DND-41 (cell line): ENCODE measurements at regions not wholly inside any gene's neighbourhood (a gene's known extent, or its start where the extent isn't known, plus 50 kb on each side); places are given as distances from the start of the nearest gene placed in this dataset.

ENCODE experiments used
- ATAC-seq: fragments of 200-7000 bp; cut with Tn5 transposase; 3 replicates; pipeline ENCODE4 v1.9.1; 2021; ENCODE audit warnings: low read depth; ENCODE audit not compliant: insufficient read depth
- DNase-seq: peaks from one replicate; pipeline ENCODE4 v3.0.0-alpha.2; 2020
- H2AFZ ChIP-seq: 2 replicates; pipeline ENCODE4 v1.6.0; 2012; ENCODE audit warnings: low read depth, low read length
- H3K27ac ChIP-seq: 2 replicates; pipeline ENCODE4 v1.5.1; 2012; ENCODE audit warnings: low read length, inconsistent platforms
- H3K27me3 ChIP-seq: fragments of 200-600 bp; sonication (generic); 2 replicates; pipeline ENCODE4 v1.6.0; 2012; ENCODE audit warnings: low read length, mild to moderate bottlenecking, inconsistent platforms; ENCODE audit not compliant: insufficient read depth, poor library complexity
- H3K36me3 ChIP-seq: 2 replicates; pipeline ENCODE4 v1.5.1; 2012; ENCODE audit warnings: low read length, inconsistent platforms; ENCODE audit not compliant: insufficient read depth
- H3K4me1 ChIP-seq: 2 replicates; pipeline ENCODE4 v1.5.1; 2012; ENCODE audit warnings: mild to moderate bottlenecking, low read length; ENCODE audit not compliant: insufficient read depth
- H3K4me2 ChIP-seq: 2 replicates; pipeline ENCODE4 v1.6.0; 2012; ENCODE audit warnings: mild to moderate bottlenecking, moderate library complexity, low read length, inconsistent platforms; ENCODE audit not compliant: insufficient read depth
- H3K4me3 ChIP-seq, 2 experiments: fragments of 200-600 bp in 1 of 2; shearing (Covaris generic) in 1 of 2; 2 replicates each; pipeline ENCODE4 v1.5.1; 2012 to 2016; ENCODE audit warnings: inconsistent platforms in 2 of 2, low read length in 2 of 2, mild to moderate bottlenecking in 2 of 2, low read depth in 1 of 2, moderate library complexity in 1 of 2
- H3K79me2 ChIP-seq: 2 replicates; pipeline ENCODE4 v1.6.0; 2012; ENCODE audit warnings: low read length, inconsistent platforms; ENCODE audit not compliant: insufficient read depth
- H3K9ac ChIP-seq: 2 replicates; pipeline ENCODE4 v1.6.0; 2012; ENCODE audit warnings: low read depth, mild to moderate bottlenecking, inconsistent platforms, low read length, moderate library complexity
- H3K9me3 ChIP-seq: 2 replicates; pipeline ENCODE4 v1.5.1; 2012; ENCODE audit warnings: low read length, moderate library complexity, mild to moderate bottlenecking, inconsistent platforms; ENCODE audit not compliant: insufficient read depth, severe bottlenecking
- H4K20me1 ChIP-seq: 2 replicates; pipeline ENCODE4 v1.6.0; 2012; ENCODE audit warnings: low read length; ENCODE audit not compliant: insufficient read depth
- CTCF ChIP-seq: IDR thresholded peaks from 2 replicates; pipeline ENCODE4 v1.5.1; 2012; ENCODE audit warnings: borderline replicate concordance, low read length, moderate library complexity, mild to moderate bottlenecking; ENCODE audit not compliant: poor library complexity, severe bottlenecking; ENCODE audit errors: extremely low read depth
- EZH2 ChIP-seq: IDR thresholded peaks from 3 replicates; pipeline ENCODE4 v1.6.1; 2012; ENCODE audit warnings: borderline replicate concordance, low read depth, mild to moderate bottlenecking, moderate library complexity, low read length, inconsistent platforms; ENCODE audit not compliant: severe bottlenecking

GRCh38 chr12:131379738-131380137, 331.2 kb upstream of the SFSWAP start:
- Histone ChIP-seq H2AFZ (no peak overlapping the region), H3K4me2 (no peak overlapping the region), H3K9ac (no peak overlapping the region), H3K27ac (no peak overlapping the region), H3K36me3 (no peaks in the 10 kb centered on the region), H3K79me2 (no peaks in the 10 kb centered on the region), H3K9me3 (no peaks in the 10 kb centered on the region), H3K4me3 (no peak overlapping the region), H3K4me1 (no peaks in the 10 kb centered on the region), H3K27me3 (no peaks in the 10 kb centered on the region), H4K20me1 (peaks cover 3% of the 10 kb centered on the region; the same call in 1 of the 2 replicates)
- DNase-seq (no peak), ATAC-seq (no peak)
- no peak for TF ChIP-seq CTCF
- TF ChIP-seq EZH2 = no peak

- no peak overlapping the region for H3K27ac ChIP-seq
- H3K4me2 ChIP-seq = no peak overlapping the region
- no peaks in the 10 kb centered on the region for H3K4me1 ChIP-seq
- ATAC-seq (no peak), DNase-seq (no peak)
- no peak for TF ChIP-seq CTCF
- no peak for TF ChIP-seq EZH2
- no peaks in the 10 kb centered on the region for H3K79me2 ChIP-seq
- peaks cover 5% of the 10 kb centered on the region; the same call in 1 of the 2 replicates for H4K20me1 ChIP-seq
- H3K27me3 ChIP-seq = no peaks in the 10 kb centered on the region
- H2AFZ ChIP-seq = no peak overlapping the region
- H3K36me3 ChIP-seq = no peaks in the 10 kb centered on the region
- no peak overlapping the region for H3K9ac ChIP-seq
- no peaks in the 10 kb centered on the region for H3K9me3 ChIP-seq
- no peak overlapping the region for H3K4me3 ChIP-seq
Measured at GRCh38 chr12:131380220-131380964, 330.5 kb upstream of the SFSWAP start.

- ATAC-seq (no peak), DNase-seq (no peak)
- Histone ChIP-seq H3K36me3 (no peaks in the 10 kb centered on the region), H3K4me2 (no peak overlapping the region), H3K27ac (no peak overlapping the region), H3K4me3 (no peak overlapping the region), H3K27me3 (no peaks in the 10 kb centered on the region), H3K9me3 (no peaks in the 10 kb centered on the region), H2AFZ (no peak overlapping the region), H3K79me2 (no peaks in the 10 kb centered on the region), H3K4me1 (no peaks in the 10 kb centered on the region), H4K20me1 (peaks cover 7% of the 10 kb centered on the region; the same call in 1 of the 2 replicates), H3K9ac (no peak overlapping the region)
- no peak for TF ChIP-seq EZH2
- no peak for TF ChIP-seq CTCF
Measured at GRCh38 chr12:131380965-131381705, 329.8 kb upstream of the SFSWAP start.
